ENCODE measurements at regions not wholly inside any gene's neighbourhood (a gene's known extent, or its start where the extent isn't known, plus 50 kb on each side); places are given as distances from the start of the nearest gene placed in this dataset.
A peak's percentile ranks its signal among the peaks of the same experiment; 100 is the strongest.

GRCh38 chr20:40397467-40397866 is 291.6 kb downstream of the MAFB start (continued):
- no peak for TF ChIP-seq EZH2phosphoT487 (IDR thresholded peaks at IDR 0.05; ENCODE audit: unreplicated experiment)
- no peak for TF ChIP-seq ZNF114 (CRISPR knock-in tag; IDR thresholded peaks at IDR 0.05)
- TF ChIP-seq CREB1 (CRISPR knock-in tag; IDR thresholded peaks at IDR 0.05; ENCODE audit: low read depth) = no peak

- H3K4me3 ChIP-seq = no peak overlapping the region
- Mint-ChIP-seq H3K4me3 (no peak overlapping the region), H3K4me1 (peaks cover 3% of the 10 kb centered on the region; the same call in 1 of the 3 replicates), H3K27ac (no peak overlapping the region), H3K27me3 (ENCODE audit: insufficient read depth, low read depth, poor library complexity) (no peaks in the 10 kb centered on the region), H3K9me3 (no peaks in the 10 kb centered on the region; the same call in 2 of the 3 replicates), H3K36me3 (ENCODE audit: low read depth) (no peaks in the 10 kb centered on the region)
- H3F3A ChIP-seq (replicated peaks; ENCODE audit: low read depth) = no peaks in the 10 kb centered on the region
- no peaks in the 10 kb centered on the region for H3K79me2 ChIP-seq (replicated peaks; ENCODE audit: insufficient read depth)
- no peak overlapping the region for H3K4me2 ChIP-seq
- H2AFZ ChIP-seq = peak overlapping the region; percentile 60; the same call in 1 of the 2 replicates
- H3K9me2 ChIP-seq (ENCODE audit: insufficient read depth) = peaks cover 13% of the 10 kb centered on the region; the same call in 1 of the 2 replicates
- TF ChIP-seq JUNB (IDR thresholded peaks at IDR 0.05; ENCODE audit: unreplicated experiment) (no peak), CTCF (conservative IDR thresholded peaks at IDR 0.05; ENCODE audit: low read depth in 2 of 2) (no peak), NANOG (IDR thresholded peaks at IDR 0.05; ENCODE audit: borderline replicate concordance) (no peak)
- TF ChIP-seq, protein P1, sequence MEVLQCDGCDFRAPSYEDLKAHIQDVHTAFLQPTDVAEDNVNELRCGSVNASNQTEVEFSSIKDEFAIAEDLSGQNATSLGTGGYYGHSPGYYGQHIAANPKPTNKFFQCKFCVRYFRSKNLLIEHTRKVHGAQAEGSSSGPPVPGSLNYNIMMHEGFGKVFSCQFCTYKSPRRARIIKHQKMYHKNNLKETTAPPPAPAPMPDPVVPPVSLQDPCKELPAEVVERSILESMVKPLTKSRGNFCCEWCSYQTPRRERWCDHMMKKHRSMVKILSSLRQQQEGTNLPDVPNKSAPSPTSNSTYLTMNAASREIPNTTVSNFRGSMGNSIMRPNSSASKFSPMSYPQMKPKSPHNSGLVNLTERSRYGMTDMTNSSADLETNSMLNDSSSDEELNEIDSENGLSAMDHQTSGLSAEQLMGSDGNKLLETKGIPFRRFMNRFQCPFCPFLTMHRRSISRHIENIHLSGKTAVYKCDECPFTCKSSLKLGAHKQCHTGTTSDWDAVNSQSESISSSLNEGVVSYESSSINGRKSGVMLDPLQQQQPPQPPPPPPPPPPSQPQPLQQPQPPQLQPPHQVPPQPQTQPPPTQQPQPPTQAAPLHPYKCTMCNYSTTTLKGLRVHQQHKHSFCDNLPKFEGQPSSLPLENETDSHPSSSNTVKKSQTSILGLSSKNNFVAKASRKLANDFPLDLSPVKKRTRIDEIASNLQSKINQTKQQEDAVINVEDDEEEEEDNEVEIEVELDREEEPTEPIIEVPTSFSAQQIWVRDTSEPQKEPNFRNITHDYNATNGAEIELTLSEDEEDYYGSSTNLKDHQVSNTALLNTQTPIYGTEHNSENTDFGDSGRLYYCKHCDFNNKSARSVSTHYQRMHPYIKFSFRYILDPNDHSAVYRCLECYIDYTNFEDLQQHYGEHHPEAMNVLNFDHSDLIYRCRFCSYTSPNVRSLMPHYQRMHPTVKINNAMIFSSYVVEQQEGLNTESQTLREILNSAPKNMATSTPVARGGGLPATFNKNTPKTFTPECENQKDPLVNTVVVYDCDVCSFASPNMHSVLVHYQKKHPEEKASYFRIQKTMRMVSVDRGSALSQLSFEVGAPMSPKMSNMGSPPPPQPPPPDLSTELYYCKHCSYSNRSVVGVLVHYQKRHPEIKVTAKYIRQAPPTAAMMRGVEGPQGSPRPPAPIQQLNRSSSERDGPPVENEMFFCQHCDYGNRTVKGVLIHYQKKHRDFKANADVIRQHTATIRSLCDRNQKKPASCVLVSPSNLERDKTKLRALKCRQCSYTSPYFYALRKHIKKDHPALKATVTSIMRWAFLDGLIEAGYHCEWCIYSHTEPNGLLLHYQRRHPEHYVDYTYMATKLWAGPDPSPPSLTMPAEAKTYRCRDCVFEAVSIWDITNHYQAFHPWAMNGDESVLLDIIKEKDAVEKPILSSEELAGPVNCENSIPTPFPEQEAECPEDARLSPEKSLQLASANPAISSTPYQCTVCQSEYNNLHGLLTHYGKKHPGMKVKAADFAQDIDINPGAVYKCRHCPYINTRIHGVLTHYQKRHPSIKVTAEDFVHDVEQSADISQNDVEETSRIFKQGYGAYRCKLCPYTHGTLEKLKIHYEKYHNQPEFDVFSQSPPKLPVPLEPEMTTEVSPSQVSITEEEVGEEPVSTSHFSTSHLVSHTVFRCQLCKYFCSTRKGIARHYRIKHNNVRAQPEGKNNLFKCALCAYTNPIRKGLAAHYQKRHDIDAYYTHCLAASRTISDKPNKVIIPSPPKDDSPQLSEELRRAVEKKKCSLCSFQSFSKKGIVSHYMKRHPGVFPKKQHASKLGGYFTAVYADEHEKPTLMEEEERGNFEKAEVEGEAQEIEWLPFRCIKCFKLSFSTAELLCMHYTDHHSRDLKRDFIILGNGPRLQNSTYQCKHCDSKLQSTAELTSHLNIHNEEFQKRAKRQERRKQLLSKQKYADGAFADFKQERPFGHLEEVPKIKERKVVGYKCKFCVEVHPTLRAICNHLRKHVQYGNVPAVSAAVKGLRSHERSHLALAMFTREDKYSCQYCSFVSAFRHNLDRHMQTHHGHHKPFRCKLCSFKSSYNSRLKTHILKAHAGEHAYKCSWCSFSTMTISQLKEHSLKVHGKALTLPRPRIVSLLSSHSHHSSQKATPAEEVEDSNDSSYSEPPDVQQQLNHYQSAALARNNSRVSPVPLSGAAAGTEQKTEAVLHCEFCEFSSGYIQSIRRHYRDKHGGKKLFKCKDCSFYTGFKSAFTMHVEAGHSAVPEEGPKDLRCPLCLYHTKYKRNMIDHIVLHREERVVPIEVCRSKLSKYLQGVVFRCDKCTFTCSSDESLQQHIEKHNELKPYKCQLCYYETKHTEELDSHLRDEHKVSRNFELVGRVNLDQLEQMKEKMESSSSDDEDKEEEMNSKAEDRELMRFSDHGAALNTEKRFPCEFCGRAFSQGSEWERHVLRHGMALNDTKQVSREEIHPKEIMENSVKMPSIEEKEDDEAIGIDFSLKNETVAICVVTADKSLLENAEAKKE (CRISPR knock-in tag; IDR thresholded peaks at IDR 0.05) = no peak
- no peak overlapping the region for H3K27ac ChIP-seq (ENCODE audit: low read depth)
- DNase-seq (ENCODE audit: low spot score) (peak; percentile 20), ATAC-seq (peak; percentile 57)
- H3K4me1 ChIP-seq (ENCODE audit: insufficient read depth) = no peaks in the 10 kb centered on the region
- no peaks in the 10 kb centered on the region for H3K36me3 ChIP-seq (ENCODE audit: insufficient read depth)
- H3K27me3 ChIP-seq (ENCODE audit: insufficient read depth) = no peaks in the 10 kb centered on the region
- H4K20me1 ChIP-seq (replicated peaks; ENCODE audit: insufficient read depth) = no peaks in the 10 kb centered on the region
These were observed 295.6 kb downstream of the MAFB start for GRCh38 chr20:40393197-40394079.
